ENCODE measurements at regions not wholly inside any gene's neighbourhood (a gene's known extent, or its start where the extent isn't known, plus 50 kb on each side); places are given as distances from the start of the nearest gene placed in this dataset.

GRCh38 chr2:234425639-234426603 is 71.0 kb downstream of the ARL4C start:
- TF ChIP-seq POLR2A (IDR thresholded peaks at IDR 0.05), result no peak
- no peak for TF ChIP-seq EP300 (IDR thresholded peaks at IDR 0.05)
- no peak for TF ChIP-seq CTCF (IDR thresholded peaks at IDR 0.05)
- WGBS, 2 donors, result 68 to 84% methylated on average over 8 of the region's 8 CpGs
- no peak for DNase-seq (ENCODE audit: low spot score in 2 of 2)
- peaks cover 0 to 25% (median 12%) of the 10 kb centered on the region in 4 donors for H3K4me1 ChIP-seq
- no peak overlapping the region for H3K4me3 ChIP-seq
- peak overlapping the region in 2 of 4 donors; percentile 25 to 66 for H3K27ac ChIP-seq
- no peaks in the 10 kb centered on the region for H3K9me3 ChIP-seq
- no peaks in the 10 kb centered on the region for H3K27me3 ChIP-seq
- H3K36me3 ChIP-seq, result no peaks in the 10 kb centered on the region

- TF ChIP-seq EP300 (IDR thresholded peaks at IDR 0.05), result no peak
- no peak for TF ChIP-seq CTCF (IDR thresholded peaks at IDR 0.05)
- TF ChIP-seq POLR2A (IDR thresholded peaks at IDR 0.05), result no peak
- 68 to 69% methylated on average over 4 of the region's 4 CpGs for WGBS, 2 donors
- no peak for DNase-seq (ENCODE audit: low spot score in 2 of 2)
- H3K36me3 ChIP-seq, result no peaks in the 10 kb centered on the region
- no peak overlapping the region for H3K27ac ChIP-seq
- peaks cover 0 to 25% (median 12%) of the 10 kb centered on the region in 4 donors for H3K4me1 ChIP-seq
- no peak overlapping the region for H3K4me3 ChIP-seq
- H3K27me3 ChIP-seq, result no peaks in the 10 kb centered on the region
- no peaks in the 10 kb centered on the region for H3K9me3 ChIP-seq
These were observed 73.0 kb downstream of the ARL4C start for GRCh38 chr2:234423884-234424283.

GRCh38 chr2:234422981-234423431 is 73.9 kb downstream of the ARL4C start:
- H3K9me3 ChIP-seq, result no peaks in the 10 kb centered on the region
- TF ChIP-seq EP300 (IDR thresholded peaks at IDR 0.05), result no peak
- TF ChIP-seq POLR2A (IDR thresholded peaks at IDR 0.05), result no peak
- TF ChIP-seq CTCF (IDR thresholded peaks at IDR 0.05), result no peak

GRCh38 chr2:234422273-234422732 is 74.6 kb downstream of the ARL4C start:
- no peak overlapping the region for H3K4me3 ChIP-seq
- DNase-seq (ENCODE audit: low spot score in 2 of 2), result no peak
- no peak overlapping the region for H3K27ac ChIP-seq
- H3K9me3 ChIP-seq, result no peaks in the 10 kb centered on the region
- H3K27me3 ChIP-seq, result no peaks in the 10 kb centered on the region
- peaks cover 0 to 20% (median 9%) of the 10 kb centered on the region in 4 donors for H3K4me1 ChIP-seq
- peak in 1 of 2 donors; percentile 18 for TF ChIP-seq EP300 (IDR thresholded peaks at IDR 0.05)
- TF ChIP-seq POLR2A (IDR thresholded peaks at IDR 0.05), result no peak
- H3K36me3 ChIP-seq, result no peaks in the 10 kb centered on the region
- 67 to 72% methylated on average over 4 of the region's 4 CpGs for WGBS, 2 donors

More at GRCh38 chr2:234422981-234423431, 73.9 kb downstream of the ARL4C start:
- no peaks in the 10 kb centered on the region for H3K36me3 ChIP-seq
- 87 to 92% methylated on average over 8 of the region's 8 CpGs for WGBS, 2 donors
- no peaks in the 10 kb centered on the region for H3K27me3 ChIP-seq
- DNase-seq (ENCODE audit: low spot score in 2 of 2), result no peak
- peak overlapping the region in 1 of 4 donors; percentile 47 for H3K27ac ChIP-seq
- no peak overlapping the region for H3K4me3 ChIP-seq
- H3K4me1 ChIP-seq, result peaks cover 0 to 25% (median 12%) of the 10 kb centered on the region in 4 donors

GRCh38 chr2:234420408-234420807 is 76.5 kb downstream of the ARL4C start:
- no peaks in the 10 kb centered on the region for H3K27me3 ChIP-seq
- H3K36me3 ChIP-seq, result no peaks in the 10 kb centered on the region
- H3K4me1 ChIP-seq, result peaks cover 0 to 11% (median 3%) of the 10 kb centered on the region in 4 donors
- WGBS, 2 donors, result 38 to 39% methylated on average over 2 of the region's 2 CpGs
- H3K27ac ChIP-seq, result no peak overlapping the region
- no peak overlapping the region for H3K4me3 ChIP-seq
- TF ChIP-seq CTCF (IDR thresholded peaks at IDR 0.05), result no peak
- no peak for TF ChIP-seq EP300 (IDR thresholded peaks at IDR 0.05)
- TF ChIP-seq POLR2A (IDR thresholded peaks at IDR 0.05), result no peak
- H3K9me3 ChIP-seq, result no peaks in the 10 kb centered on the region
- DNase-seq (ENCODE audit: low spot score in 2 of 2), result no peak
